ENCODE measurements at regions not wholly inside any gene's neighbourhood (a gene's known extent, or its start where the extent isn't known, plus 50 kb on each side); places are given as distances from the start of the nearest gene placed in this dataset.

DNA sequence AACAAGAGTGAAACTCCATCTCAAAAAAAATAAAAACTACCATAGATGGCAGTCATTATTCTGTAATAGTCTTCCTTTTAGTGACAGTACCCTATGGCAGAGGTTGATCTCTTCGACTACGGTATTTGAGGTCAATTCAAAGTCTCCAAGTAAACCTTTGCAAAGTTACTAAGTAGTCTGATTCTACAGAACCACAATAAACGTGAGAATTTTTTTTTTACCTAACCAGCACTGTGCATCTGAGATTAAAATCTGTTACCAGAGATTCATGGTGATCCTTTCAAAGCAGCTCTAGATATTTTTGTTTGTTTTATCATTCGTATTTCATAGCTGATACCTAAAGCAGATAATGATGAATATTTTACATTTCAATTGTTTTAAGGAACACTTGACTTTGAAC, 86.6 kb upstream of the CHD2 start:
- Histone ChIP-seq H3K4me1 (peaks cover 3 to 29% of the 10 kb centered on the region in 2 donors), H3K27me3 (no peaks in the 10 kb centered on the region), H3K9me3 (no peaks in the 10 kb centered on the region), H3K4me3 (no peak overlapping the region), H3K36me3 (no peaks in the 10 kb centered on the region), H3K27ac (no peak overlapping the region)
- intact Hi-C loops (cut with DNase I) = loop anchor here in 1 of 2 donors (5.0 kb wide), 1 partner anchor 74 kb away; no protein-coding TSS in a partner anchor
- ATAC-seq (no peak), DNase-seq (no peak)
- TF ChIP-seq, protein P1, sequence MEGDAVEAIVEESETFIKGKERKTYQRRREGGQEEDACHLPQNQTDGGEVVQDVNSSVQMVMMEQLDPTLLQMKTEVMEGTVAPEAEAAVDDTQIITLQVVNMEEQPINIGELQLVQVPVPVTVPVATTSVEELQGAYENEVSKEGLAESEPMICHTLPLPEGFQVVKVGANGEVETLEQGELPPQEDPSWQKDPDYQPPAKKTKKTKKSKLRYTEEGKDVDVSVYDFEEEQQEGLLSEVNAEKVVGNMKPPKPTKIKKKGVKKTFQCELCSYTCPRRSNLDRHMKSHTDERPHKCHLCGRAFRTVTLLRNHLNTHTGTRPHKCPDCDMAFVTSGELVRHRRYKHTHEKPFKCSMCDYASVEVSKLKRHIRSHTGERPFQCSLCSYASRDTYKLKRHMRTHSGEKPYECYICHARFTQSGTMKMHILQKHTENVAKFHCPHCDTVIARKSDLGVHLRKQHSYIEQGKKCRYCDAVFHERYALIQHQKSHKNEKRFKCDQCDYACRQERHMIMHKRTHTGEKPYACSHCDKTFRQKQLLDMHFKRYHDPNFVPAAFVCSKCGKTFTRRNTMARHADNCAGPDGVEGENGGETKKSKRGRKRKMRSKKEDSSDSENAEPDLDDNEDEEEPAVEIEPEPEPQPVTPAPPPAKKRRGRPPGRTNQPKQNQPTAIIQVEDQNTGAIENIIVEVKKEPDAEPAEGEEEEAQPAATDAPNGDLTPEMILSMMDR (IDR thresholded peaks at IDR 0.05) = no peak

- Histone ChIP-seq H3K27ac (no peak overlapping the region), H3K9me3 (no peaks in the 10 kb centered on the region), H3K36me3 (no peaks in the 10 kb centered on the region), H3K4me3 (no peak overlapping the region), H3K27me3 (no peaks in the 10 kb centered on the region), H3K4me1 (peaks cover 14 to 39% of the 10 kb centered on the region in 2 donors)
- intact Hi-C loops (cut with DNase I) = no loop called here
- peak in 1 of 4 donors; percentile 25 for DNase-seq
- no peak for ATAC-seq
- TF ChIP-seq, protein P1 (IDR thresholded peaks at IDR 0.05) = no peak
Observed at GRCh38 chr15:92817339-92817886, 82.7 kb upstream of the CHD2 start.

GRCh38 chr15:92818651-92819277, 81.4 kb upstream of the CHD2 start:
- DNase-seq = peak in 1 of 4 donors; percentile 22
- H3K27me3 ChIP-seq = no peaks in the 10 kb centered on the region
- H3K9me3 ChIP-seq = no peaks in the 10 kb centered on the region
- no peak for ATAC-seq
- H3K4me1 ChIP-seq = peaks cover 14 to 44% of the 10 kb centered on the region in 2 donors
- H3K4me3 ChIP-seq = no peak overlapping the region
- TF ChIP-seq, protein P1 (IDR thresholded peaks at IDR 0.05) = no peak
- H3K36me3 ChIP-seq = no peaks in the 10 kb centered on the region
- intact Hi-C loops (cut with DNase I) = no loop called here
- peak overlapping the region; percentile 87 to 89 for H3K27ac ChIP-seq

DNA sequence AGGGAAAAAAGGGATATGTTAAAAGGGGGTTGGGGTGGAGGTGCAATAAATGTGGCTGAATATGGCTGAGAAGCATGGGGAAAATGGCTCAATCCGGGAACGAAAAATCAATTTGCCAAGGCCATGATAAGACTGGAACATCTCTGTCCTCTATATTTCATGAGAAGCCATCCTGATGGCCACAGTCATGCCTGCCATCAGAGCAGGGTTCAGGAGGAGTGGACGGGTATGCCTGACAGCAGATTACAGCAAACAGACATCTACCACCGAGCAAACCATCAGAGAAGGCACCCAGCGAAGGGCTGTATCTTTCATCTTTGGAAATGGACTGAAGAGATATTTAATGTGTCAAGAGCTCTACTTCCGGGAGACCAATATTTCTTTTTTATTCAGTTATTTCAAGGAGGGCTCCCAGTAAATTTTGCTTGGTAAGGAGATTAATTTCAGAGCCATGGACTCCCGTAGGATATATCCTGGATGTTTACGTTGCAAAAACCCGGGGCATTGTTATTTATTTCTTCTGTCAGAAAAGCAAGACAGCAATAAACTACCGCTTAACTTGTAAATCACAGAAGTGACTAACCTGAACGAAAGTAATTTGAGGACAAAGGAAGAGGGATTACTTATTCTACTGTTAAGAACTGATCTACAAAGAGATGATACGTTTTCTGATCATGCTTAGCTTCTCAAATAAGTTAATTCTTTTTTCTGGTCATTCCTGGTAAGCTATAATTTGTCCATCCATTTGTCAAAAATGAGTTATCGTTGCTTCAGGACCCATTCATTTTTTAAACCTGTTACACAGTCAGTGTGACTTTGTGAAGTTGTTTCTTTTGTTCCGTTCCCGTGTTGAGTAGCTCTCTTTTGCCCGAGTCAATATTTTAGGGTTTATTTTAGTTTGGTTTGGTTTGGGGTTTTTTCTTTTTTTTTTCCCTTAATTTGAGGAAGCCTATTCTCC, 80.6 kb upstream of the CHD2 start:
- Histone ChIP-seq H3K4me1 (peaks cover 14 to 44% of the 10 kb centered on the region in 2 donors), H3K27ac (peak overlapping the region; percentile 87 to 89), H3K9me3 (no peaks in the 10 kb centered on the region), H3K27me3 (no peaks in the 10 kb centered on the region), H3K36me3 (no peaks in the 10 kb centered on the region), H3K4me3 (peak overlapping the region; percentile 21 to 40)
- TF ChIP-seq, protein P1 (IDR thresholded peaks at IDR 0.05) = no peak
- ATAC-seq (peak; percentile 4), DNase-seq (peak in 1 of 4 donors; percentile 9)
- intact Hi-C loops (cut with DNase I) = no loop called here

Measured in left lung (tissue), 4 donors.